ENCODE measurements at regions not wholly inside any gene's neighbourhood (a gene's known extent, or its start where the extent isn't known, plus 50 kb on each side); places are given as distances from the start of the nearest gene placed in this dataset.

- DNase-seq (ENCODE audit: low read depth) (peak; percentile 47), FAIRE-seq (no peak)
- peak overlapping the region; percentile 44 for H3K4me2 ChIP-seq (ENCODE audit: low read length)
- H3K9ac ChIP-seq (ENCODE audit: low read length), result no peak overlapping the region
- Mint-ChIP-seq H3K4me1 (ENCODE audit: low read depth, unreplicated experiment) (peaks cover 9% of the 10 kb centered on the region), H3K4me3 (ENCODE audit: unreplicated experiment) (no peak overlapping the region), H3K9me3 (ENCODE audit: unreplicated experiment) (peaks cover 4% of the 10 kb centered on the region), H3K36me3 (ENCODE audit: low read depth, unreplicated experiment) (peaks cover 2% of the 10 kb centered on the region), H3K27ac (ENCODE audit: unreplicated experiment) (peak overlapping the region; percentile 19), H3K27me3 (ENCODE audit: low read depth, unreplicated experiment) (no peaks in the 10 kb centered on the region)
- H3K27ac ChIP-seq (ENCODE audit: low read depth, low read length), result no peak overlapping the region
- no peaks in the 10 kb centered on the region for H3K79me2 ChIP-seq (ENCODE audit: insufficient read depth, low read length)
- H3K36me3 ChIP-seq (ENCODE audit: insufficient read depth, low read length), result no peaks in the 10 kb centered on the region
- no peaks in the 10 kb centered on the region for H4K20me1 ChIP-seq (ENCODE audit: insufficient read depth, low read length)
- H3K27me3 ChIP-seq (ENCODE audit: insufficient read depth, low read length), result no peaks in the 10 kb centered on the region
- no peaks in the 10 kb centered on the region for H3K9me3 ChIP-seq (ENCODE audit: insufficient read depth, low read depth, low read length)
- TF ChIP-seq CTCF (IDR thresholded peaks at IDR 0.05; ENCODE audit: insufficient read depth, low read depth, low read length) (no peak), EZH2 (IDR thresholded peaks at IDR 0.05; ENCODE audit: insufficient read depth, low read length) (no peak)
- H3K4me3 ChIP-seq (ENCODE audit: insufficient read depth, low read depth, low read length), result no peak overlapping the region
- no peak overlapping the region for H2AFZ ChIP-seq (ENCODE audit: low read depth, low read length)
- H3K4me1 ChIP-seq (ENCODE audit: insufficient read depth, low read length), result no peaks in the 10 kb centered on the region
Measured at GRCh38 chr6:74534465-74535211, 671.2 kb downstream of the COL12A1 start.

- Histone ChIP-seq H3K79me2 (ENCODE audit: insufficient read depth, low read length) (no peaks in the 10 kb centered on the region), H3K9me3 (ENCODE audit: insufficient read depth, low read depth, low read length) (no peaks in the 10 kb centered on the region), H3K27ac (ENCODE audit: low read depth, low read length) (no peak overlapping the region), H2AFZ (ENCODE audit: low read depth, low read length) (no peak overlapping the region), H3K36me3 (ENCODE audit: insufficient read depth, low read length) (no peaks in the 10 kb centered on the region), H3K27me3 (ENCODE audit: insufficient read depth, low read length) (no peaks in the 10 kb centered on the region), H3K4me1 (ENCODE audit: insufficient read depth, low read length) (no peaks in the 10 kb centered on the region), H4K20me1 (ENCODE audit: insufficient read depth, low read length) (no peaks in the 10 kb centered on the region), H3K9ac (ENCODE audit: low read length) (no peak overlapping the region), H3K4me3 (ENCODE audit: insufficient read depth, low read depth, low read length) (no peak overlapping the region), H3K4me2 (ENCODE audit: low read length) (no peak overlapping the region)
- H3K27me3 Mint-ChIP-seq (ENCODE audit: low read depth, unreplicated experiment), result no peaks in the 10 kb centered on the region
- no peak for FAIRE-seq
- no peak overlapping the region for H3K27ac Mint-ChIP-seq (ENCODE audit: unreplicated experiment)
- no peak overlapping the region for H3K4me3 Mint-ChIP-seq (ENCODE audit: unreplicated experiment)
- H3K4me1 Mint-ChIP-seq (ENCODE audit: low read depth, unreplicated experiment), result peaks cover 5% of the 10 kb centered on the region
- no peak for TF ChIP-seq EZH2 (IDR thresholded peaks at IDR 0.05; ENCODE audit: insufficient read depth, low read length)
- no peak for TF ChIP-seq CTCF (IDR thresholded peaks at IDR 0.05; ENCODE audit: insufficient read depth, low read depth, low read length)
- peaks cover 7% of the 10 kb centered on the region for H3K9me3 Mint-ChIP-seq (ENCODE audit: unreplicated experiment)
- H3K36me3 Mint-ChIP-seq (ENCODE audit: low read depth, unreplicated experiment), result no peaks in the 10 kb centered on the region
- peak; percentile 43 for DNase-seq (ENCODE audit: low read depth)
Measured at GRCh38 chr6:74519163-74519562, 686.7 kb downstream of the COL12A1 start.

- DNase-seq (ENCODE audit: low read depth) (no peak), FAIRE-seq (no peak)
- Histone ChIP-seq H3K4me3 (ENCODE audit: insufficient read depth, low read depth, low read length) (no peak overlapping the region), H2AFZ (ENCODE audit: low read depth, low read length) (no peak overlapping the region), H3K9ac (ENCODE audit: low read length) (no peak overlapping the region), H3K9me3 (ENCODE audit: insufficient read depth, low read depth, low read length) (no peaks in the 10 kb centered on the region), H3K36me3 (ENCODE audit: insufficient read depth, low read length) (no peaks in the 10 kb centered on the region), H4K20me1 (ENCODE audit: insufficient read depth, low read length) (no peaks in the 10 kb centered on the region), H3K4me1 (ENCODE audit: insufficient read depth, low read length) (no peaks in the 10 kb centered on the region), H3K4me2 (ENCODE audit: low read length) (no peak overlapping the region), H3K27ac (ENCODE audit: low read depth, low read length) (no peak overlapping the region), H3K27me3 (ENCODE audit: insufficient read depth, low read length) (no peaks in the 10 kb centered on the region), H3K79me2 (ENCODE audit: insufficient read depth, low read length) (no peaks in the 10 kb centered on the region)
- Mint-ChIP-seq H3K4me1 (ENCODE audit: low read depth, unreplicated experiment) (peaks cover 5% of the 10 kb centered on the region), H3K27ac (ENCODE audit: unreplicated experiment) (no peak overlapping the region), H3K4me3 (ENCODE audit: unreplicated experiment) (no peak overlapping the region), H3K9me3 (ENCODE audit: unreplicated experiment) (peaks cover 10% of the 10 kb centered on the region), H3K27me3 (ENCODE audit: low read depth, unreplicated experiment) (no peaks in the 10 kb centered on the region), H3K36me3 (ENCODE audit: low read depth, unreplicated experiment) (no peaks in the 10 kb centered on the region)
- TF ChIP-seq EZH2 (IDR thresholded peaks at IDR 0.05; ENCODE audit: insufficient read depth, low read length), result no peak
- TF ChIP-seq CTCF (IDR thresholded peaks at IDR 0.05; ENCODE audit: insufficient read depth, low read depth, low read length), result no peak
Measured at GRCh38 chr6:74518035-74518434, 687.8 kb downstream of the COL12A1 start.

All from astrocyte (in vitro differentiated cells and primary cell).